ENCODE measurements at regions not wholly inside any gene's neighbourhood (a gene's known extent, or its start where the extent isn't known, plus 50 kb on each side); places are given as distances from the start of the nearest gene placed in this dataset.

GRCh38 chrX:39440799-39441284 is 639.6 kb downstream of the MID1IP1 start:
- in situ Hi-C loops (cut with MboI): loop anchor here (10.0 kb wide), 1 partner anchor 766 kb away; no protein-coding TSS in a partner anchor
- FAIRE-seq (peak; percentile 57), DNase-seq (ENCODE audit: extremely low read depth in 1 of 4, low spot score in 3 of 4) (peak in 1 of 4 experiments; percentile 22), ATAC-seq (peak; percentile 82)
- no peaks in the 10 kb centered on the region for H3K27me3 ChIP-seq (ENCODE audit: control insufficient read depth in 2 of 2, insufficient read depth in 2 of 2, low read length in 2 of 2)
- POLR2A ChIA-PET: interaction anchor here (1.0 kb wide), 2 partner anchors 9 to 13 kb away, joined by 3 to 5 read pairs; no protein-coding TSS in a partner anchor
- CTCF ChIA-PET (ENCODE audit: low intra/inter-chr PET ratio): no interaction called here
- no peaks in the 10 kb centered on the region for H3K9me3 ChIP-seq (replicated peaks; ENCODE audit: control insufficient read depth, insufficient read depth, low read depth, low read length)
- H3K9me1 ChIP-seq (ENCODE audit: control insufficient read depth, insufficient read depth, low read length): no peaks in the 10 kb centered on the region
- H4K20me1 ChIP-seq (replicated peaks; ENCODE audit: control insufficient read depth, insufficient read depth, low read length): no peaks in the 10 kb centered on the region
- intact Hi-C loops (cut with micrococcal nuclease): no loop called here
- H3K9ac ChIP-seq (ENCODE audit: insufficient read depth in 1 of 2, low read depth in 2 of 2, low read length in 2 of 2): no peak overlapping the region
- no peaks in the 10 kb centered on the region for H3K36me3 ChIP-seq (ENCODE audit: control insufficient read depth, insufficient read depth, low read length)
- H3K4me1 ChIP-seq (replicated peaks in 1 of 2; ENCODE audit: control insufficient read depth in 2 of 2, insufficient read depth in 2 of 2, low read length in 2 of 2): peaks cover 7 to 15% of the 10 kb centered on the region in 2 experiments; a peak in 3 of 5 replicates
- BruUV-seq (replicated peaks): no TSS peak
- no peak overlapping the region for H3K4me3 ChIP-seq
- peak overlapping the region; percentile 33; the same call in 1 of the 2 replicates for H3K4me2 ChIP-seq (ENCODE audit: insufficient read depth, low read length)
- no peaks in the 10 kb centered on the region for H3K79me2 ChIP-seq (ENCODE audit: control insufficient read depth, insufficient read depth, low read length)
- no peak overlapping the region; the same call in 2 of the 3 replicates for H3K27ac ChIP-seq (ENCODE audit: extremely low read depth, low read depth, low read length)
- TF ChIP-seq ATF7 (IDR thresholded peaks at IDR 0.05) (peak; percentile 32; the same call in 1 of the 2 replicates), RAD21 (CRISPR knock-in tag; conservative IDR thresholded peaks at IDR 0.05 in 1 of 2, IDR thresholded peaks at IDR 0.05 in 1 of 2) (peak in 1 of 2 experiments; percentile 8; a peak in 1 of 4 replicates), ZNF121 (CRISPR knock-in tag; conservative IDR thresholded peaks at IDR 0.05) (no peak), ATF3 (IDR thresholded peaks at IDR 0.05) (peak; percentile 45), ATF3 (CRISPR knock-in tag; conservative IDR thresholded peaks at IDR 0.05) (no peak), MEIS2 (IDR thresholded peaks at IDR 0.05; ENCODE audit: partially characterized antibody) (peak; percentile 67), ATF1 (CRISPR knock-in tag; IDR thresholded peaks at IDR 0.05) (no peak), ATF1 (tag; IDR thresholded peaks at IDR 0.05) (0 out of 2 replicates have a peak, but pooled peaks have one; percentile 25)
- H2AFZ ChIP-seq (ENCODE audit: low read depth, low read length): peak overlapping the region; percentile 69; the same call in 1 of the 2 replicates
